Right lobe of liver (tissue), 6 donors: ENCODE measurements at regions not wholly inside any gene's neighbourhood (a gene's known extent, or its start where the extent isn't known, plus 50 kb on each side); places are given as distances from the start of the nearest gene placed in this dataset.
"Not testable (repeated sequence)": the region's sequence is repeated elsewhere in the genome, so short reads cannot be mapped to it uniquely, and the experiment has no call there.

Experiments
- ATAC-seq, 4 donors: fragments of 200-7000 bp; cut with Tn5 transposase; one replicate each; pipeline ENCODE4 v1.9.1; 2020; ENCODE audit warnings: mild to moderate bottlenecking in 4 of 4, moderate library complexity in 4 of 4
- DNase-seq, 3 donors: peaks; one replicate each; pipeline ENCODE4 v3.0.0-alpha.2; 2020
- H3K27ac ChIP-seq, 3 donors: fragments of 200-600 bp; one replicate each; pipeline ENCODE4 v1.8.0; 2022
- H3K27me3 ChIP-seq, 2 donors: fragments of 200-600 bp; one replicate each; pipeline ENCODE4 v1.8.0; 2022
- H3K36me3 ChIP-seq, 4 donors: fragments of 200-600 bp; sonication (generic) in 1 of 4; one replicate each; pipeline versions ENCODE4 v1.5.1 to v1.8.0; 2017 to 2022; ENCODE audit warnings: control low read depth in 1 of 4
- H3K4me1 ChIP-seq, 4 donors: fragments of 200-600 bp; sonication (generic) in 1 of 4; one replicate each; pipeline versions ENCODE4 v1.5.1 to v1.8.0; 2017 to 2022; ENCODE audit warnings: control low read depth in 1 of 4
- H3K4me3 ChIP-seq, 3 donors: fragments of 200-600 bp; one replicate each; pipeline ENCODE4 v1.8.0; 2022
- H3K9me3 ChIP-seq, 4 donors: fragments of 200-600 bp; sonication (generic) in 1 of 4; one replicate each; pipeline versions ENCODE4 v1.5.1 to v1.8.0; 2017 to 2022; ENCODE audit warnings: control low read depth in 1 of 4
- POLR2A ChIP-seq: fragments of 450-650 bp; IDR thresholded peaks from one replicate; pipeline ENCODE4 v1.6.1; 2017; ENCODE audit warnings: antibody characterized with exemption, mild to moderate bottlenecking
- WGBS: methylation state at CpG from one replicate; pipeline ENCODE4 v1.1.6; 2018; ENCODE audit warnings: low coverage, low lambda C conversion rate; ENCODE audit not compliant: insufficient coverage; ENCODE audit errors: missing lambda C conversion rate; 5-methylcytosine and 5-hydroxymethylcytosine counted together
- intact Hi-C, 2 donors: fragments of 100-400 bp; cut with DNase I; formaldehyde crosslinking; loops; one replicate each; pipeline versions ENCODE4 v1.11.2 to v1.14.1; 2022
- TF ChIP-seq, protein P1 (sequence below), 4 donors: fragments of 200-600 bp in 3 of 4; fragments of 450-650 bp in 1 of 4; IDR thresholded peaks; one replicate each; pipeline versions ENCODE4 v1.5.1 to v1.8.0; 2016 to 2022; ENCODE audit warnings: antibody characterized with exemption in 4 of 4, mild to moderate bottlenecking in 2 of 4
- donor health status: DM: no; HTN: yes; CAD: no.
- donor health status: DM: no; HTN: no; CAD: no.
- donor health status: DM: no; HTN: no; CAD: no.
- donor health status: DM: no; HTN: yes; CAD: no.
- donor health status: DM: no; HTN: yes; CAD: no.

DNA sequence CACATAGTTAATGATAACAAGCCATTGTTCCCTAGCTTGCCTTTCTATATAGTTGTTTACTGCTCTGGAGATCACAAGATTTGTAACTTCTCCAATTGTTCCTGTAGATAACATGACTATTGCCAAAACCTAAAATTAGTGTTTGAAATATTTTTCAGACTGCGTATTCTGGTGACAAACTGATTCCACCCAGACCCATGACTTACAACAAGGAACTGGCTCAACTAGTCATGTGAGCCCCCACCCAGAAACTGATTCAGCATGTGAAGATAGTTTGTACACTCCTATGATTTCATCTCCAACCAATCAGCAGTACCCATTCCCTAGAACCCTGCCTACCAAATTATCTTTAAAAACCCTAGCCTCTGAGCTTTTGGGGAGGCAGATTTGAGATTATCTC lies 131.4 kb upstream of the BCL9 start:
- TF ChIP-seq, protein P1, sequence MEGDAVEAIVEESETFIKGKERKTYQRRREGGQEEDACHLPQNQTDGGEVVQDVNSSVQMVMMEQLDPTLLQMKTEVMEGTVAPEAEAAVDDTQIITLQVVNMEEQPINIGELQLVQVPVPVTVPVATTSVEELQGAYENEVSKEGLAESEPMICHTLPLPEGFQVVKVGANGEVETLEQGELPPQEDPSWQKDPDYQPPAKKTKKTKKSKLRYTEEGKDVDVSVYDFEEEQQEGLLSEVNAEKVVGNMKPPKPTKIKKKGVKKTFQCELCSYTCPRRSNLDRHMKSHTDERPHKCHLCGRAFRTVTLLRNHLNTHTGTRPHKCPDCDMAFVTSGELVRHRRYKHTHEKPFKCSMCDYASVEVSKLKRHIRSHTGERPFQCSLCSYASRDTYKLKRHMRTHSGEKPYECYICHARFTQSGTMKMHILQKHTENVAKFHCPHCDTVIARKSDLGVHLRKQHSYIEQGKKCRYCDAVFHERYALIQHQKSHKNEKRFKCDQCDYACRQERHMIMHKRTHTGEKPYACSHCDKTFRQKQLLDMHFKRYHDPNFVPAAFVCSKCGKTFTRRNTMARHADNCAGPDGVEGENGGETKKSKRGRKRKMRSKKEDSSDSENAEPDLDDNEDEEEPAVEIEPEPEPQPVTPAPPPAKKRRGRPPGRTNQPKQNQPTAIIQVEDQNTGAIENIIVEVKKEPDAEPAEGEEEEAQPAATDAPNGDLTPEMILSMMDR (IDR thresholded peaks at IDR 0.05) = no peak
- TF ChIP-seq POLR2A = no peak
- Histone ChIP-seq H3K4me3 (no peak overlapping the region), H3K27ac (no peak overlapping the region), H3K4me1 (peaks cover 0 to 6% (median 0%) of the 10 kb centered on the region in 4 donors), H3K27me3 (no peaks in the 10 kb centered on the region), H3K36me3 (no peaks in the 10 kb centered on the region), H3K9me3 (peaks cover 0 to 4% (median 0%) of the 10 kb centered on the region in 4 donors)
- 92% methylated on average over 1 of the region's 1 CpG for WGBS
- no peak for DNase-seq
- intact Hi-C loops = no loop called here
- no peak for ATAC-seq

GRCh38 chr1:147413110-147413605 lies 128.1 kb upstream of the BCL9 start:
- Histone ChIP-seq H3K36me3 (no peaks in the 10 kb centered on the region), H3K4me1 (peaks cover 0 to 10% (median 0%) of the 10 kb centered on the region in 4 donors), H3K9me3 (peaks cover 0 to 4% (median 0%) of the 10 kb centered on the region in 4 donors), H3K27ac (no peak overlapping the region), H3K4me3 (no peak overlapping the region), H3K27me3 (no peaks in the 10 kb centered on the region)
- 69% methylated on average over 4 of the region's 4 CpGs for WGBS
- intact Hi-C loops = no loop called here
- ATAC-seq = no peak
- TF ChIP-seq, protein P1 (IDR thresholded peaks at IDR 0.05) = no peak
- no peak for TF ChIP-seq POLR2A
- no peak for DNase-seq

DNA sequence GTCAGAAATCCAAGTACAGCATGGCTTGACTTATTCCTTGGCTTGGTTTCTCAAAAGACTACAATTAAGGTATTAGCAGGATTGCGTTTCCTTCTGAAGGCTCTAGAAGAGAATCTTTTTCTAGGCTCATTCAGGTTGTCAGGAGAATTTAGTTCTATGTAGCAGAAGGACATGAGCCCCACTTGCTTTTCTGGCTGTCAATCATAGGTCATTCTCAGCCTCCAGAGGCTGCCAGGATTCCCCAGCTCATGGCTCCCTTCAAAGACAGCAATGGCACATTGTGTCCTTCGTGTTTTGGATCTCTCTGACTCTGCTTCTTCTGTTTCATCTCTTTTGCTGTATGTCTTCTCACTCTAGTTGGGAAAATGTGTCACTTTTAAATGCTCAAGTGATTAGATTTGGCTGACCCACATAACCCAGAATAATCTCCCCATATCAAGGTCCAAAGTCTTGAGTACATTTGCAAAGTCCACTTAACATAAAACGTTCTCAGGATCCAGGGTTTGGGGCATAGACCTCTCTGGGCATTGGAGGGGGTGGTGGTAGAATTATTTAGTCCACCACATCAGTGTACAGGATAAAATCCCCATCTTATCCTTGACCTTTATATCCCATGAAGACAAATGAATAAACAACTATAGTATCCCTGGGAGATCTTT lies 126.7 kb upstream of the BCL9 start:
- H3K4me3 ChIP-seq = no peak overlapping the region
- TF ChIP-seq POLR2A = no peak
- TF ChIP-seq, protein P1 (IDR thresholded peaks at IDR 0.05) = no peak
- H3K4me1 ChIP-seq = peaks cover 0 to 10% (median 0%) of the 10 kb centered on the region in 4 donors
- H3K36me3 ChIP-seq = no peaks in the 10 kb centered on the region
- no peaks in the 10 kb centered on the region for H3K27me3 ChIP-seq
- H3K27ac ChIP-seq = no peak overlapping the region
- peaks cover 0 to 4% (median 0%) of the 10 kb centered on the region in 4 donors for H3K9me3 ChIP-seq
- no peak for DNase-seq
- intact Hi-C loops = no loop called here
- WGBS = 48% methylated on average over 3 of the region's 3 CpGs
- peak; percentile 64 to 81 (median 68) for ATAC-seq

GRCh38 chr1:147417024-147417423 lies 124.3 kb upstream of the BCL9 start:
- no peak for DNase-seq
- no peak for ATAC-seq
- no peaks in the 10 kb centered on the region for H3K9me3 ChIP-seq
- intact Hi-C loops = no loop called here
- H3K27ac ChIP-seq = no peak overlapping the region
- no peak for TF ChIP-seq POLR2A
- TF ChIP-seq, protein P1 (IDR thresholded peaks at IDR 0.05) = no peak
- H3K27me3 ChIP-seq = no peaks in the 10 kb centered on the region
- H3K4me1 ChIP-seq = peaks cover 0 to 10% (median 0%) of the 10 kb centered on the region in 4 donors
- WGBS = 35% methylated on average over 5 of the region's 5 CpGs
- H3K36me3 ChIP-seq = no peaks in the 10 kb centered on the region
- H3K4me3 ChIP-seq = no peak overlapping the region

- H3K27ac ChIP-seq, H3K4me3 ChIP-seq, ATAC-seq, H3K4me1 ChIP-seq, H3K27me3 ChIP-seq, H3K9me3 ChIP-seq, H3K36me3 ChIP-seq, DNase-seq, intact Hi-C loops: not testable (repeated sequence)
- WGBS = 70% methylated on average over 14 of the region's 31 CpGs
Observed at GRCh38 chr1:147423100-147423827, 118.0 kb upstream of the BCL9 start.
